Prostate gland (tissue), 2 donors: ENCODE measurements at regions not wholly inside any gene's neighbourhood (a gene's known extent, or its start where the extent isn't known, plus 50 kb on each side); places are given as distances from the start of the nearest gene placed in this dataset.

ENCODE experiments used
- CTCF ChIP-seq, 4 experiments: fragments of 200-600 bp in 2 of 4; fragments of 450-650 bp in 2 of 4; sonication (generic) in 2 of 4; IDR thresholded peaks; 1 replicate in 3 of 4; 2 replicates in 1 of 4; pipeline ENCODE4 v1.5.1; 2016 to 2019; ENCODE audit warnings: antibody characterized with exemption in 4 of 4, mild to moderate bottlenecking in 2 of 4, moderate library complexity in 2 of 4
- POLR2A ChIP-seq: fragments of 450-650 bp; IDR thresholded peaks from one replicate; pipeline ENCODE4 v1.6.1; 2016; ENCODE audit warnings: antibody characterized with exemption, mild to moderate bottlenecking

GRCh38 chr2:15763822-15764682, 172.4 kb downstream of the DDX1 start:
- TF ChIP-seq CTCF (IDR thresholded peaks at IDR 0.05) (no peak), POLR2A (no peak)
